Glutamatergic neuron (in vitro differentiated cells): ENCODE measurements at regions not wholly inside any gene's neighbourhood (a gene's known extent, or its start where the extent isn't known, plus 50 kb on each side); places are given as distances from the start of the nearest gene placed in this dataset.

Experiments
- DNase-seq: peaks from one replicate; pipeline ENCODE4 v3.0.0; 2022
- H3K27ac Mint-ChIP-seq: one replicate; pipeline ENCODE4 v1.8.0; 2020; ENCODE audit warnings: mild to moderate bottlenecking, mixed read lengths, inconsistent platforms; ENCODE audit not compliant: unreplicated experiment
- H3K27me3 Mint-ChIP-seq: one replicate; pipeline ENCODE4 v1.8.0; 2020; ENCODE audit warnings: mild to moderate bottlenecking, moderate library complexity, mixed read lengths, inconsistent platforms; ENCODE audit not compliant: unreplicated experiment
- H3K36me3 Mint-ChIP-seq: one replicate; pipeline ENCODE4 v1.8.0; 2020; ENCODE audit warnings: mild to moderate bottlenecking, mixed read lengths, inconsistent platforms; ENCODE audit not compliant: unreplicated experiment
- H3K4me1 Mint-ChIP-seq: one replicate; pipeline ENCODE4 v1.8.0; 2020; ENCODE audit warnings: mild to moderate bottlenecking, low read depth, mixed read lengths, inconsistent platforms; ENCODE audit not compliant: unreplicated experiment
- H3K4me3 Mint-ChIP-seq: one replicate; pipeline ENCODE4 v1.8.0; 2020; ENCODE audit warnings: mild to moderate bottlenecking, mixed read lengths, inconsistent platforms; ENCODE audit not compliant: unreplicated experiment
- H3K9me3 Mint-ChIP-seq: one replicate; pipeline ENCODE4 v1.8.0; 2020; ENCODE audit warnings: mild to moderate bottlenecking, moderate library complexity, mixed read lengths, inconsistent platforms; ENCODE audit not compliant: unreplicated experiment
- CTCF ChIP-seq: fragments of 200-600 bp; sonication (generic); IDR thresholded peaks from one replicate; pipeline ENCODE4 v1.5.0; 2021; ENCODE audit not compliant: partially characterized antibody, unreplicated experiment

- H3K9me3 Mint-ChIP-seq = no peaks in the 10 kb centered on the region
- H3K27ac Mint-ChIP-seq = no peak overlapping the region
- peaks cover 1% of the 10 kb centered on the region for H3K27me3 Mint-ChIP-seq
These were observed 180.5 kb downstream of the KITLG start for GRCh38 chr12:88399811-88400210.

GRCh38 chr12:88400302-88400701 is 180.0 kb downstream of the KITLG start:
- TF ChIP-seq CTCF = no peak
- DNase-seq = no peak
- Mint-ChIP-seq H3K9me3 (no peaks in the 10 kb centered on the region), H3K27me3 (peaks cover 1% of the 10 kb centered on the region), H3K4me3 (no peak overlapping the region), H3K4me1 (no peaks in the 10 kb centered on the region), H3K36me3 (no peaks in the 10 kb centered on the region), H3K27ac (no peak overlapping the region)

More at GRCh38 chr12:88399811-88400210, 180.5 kb downstream of the KITLG start:
- Mint-ChIP-seq H3K4me3 (no peak overlapping the region), H3K36me3 (no peaks in the 10 kb centered on the region), H3K4me1 (no peaks in the 10 kb centered on the region)
- TF ChIP-seq CTCF = no peak
- DNase-seq = no peak

GRCh38 chr12:88401155-88401554 is 179.1 kb downstream of the KITLG start:
- DNase-seq = no peak
- Mint-ChIP-seq H3K4me1 (no peaks in the 10 kb centered on the region), H3K9me3 (no peaks in the 10 kb centered on the region), H3K27ac (no peak overlapping the region), H3K27me3 (peaks cover 1% of the 10 kb centered on the region), H3K4me3 (no peak overlapping the region), H3K36me3 (no peaks in the 10 kb centered on the region)
- TF ChIP-seq CTCF = no peak

GRCh38 chr12:88406905-88407304 is 173.4 kb downstream of the KITLG start:
- no peaks in the 10 kb centered on the region for H3K4me1 Mint-ChIP-seq
- DNase-seq = no peak
- no peak overlapping the region for H3K4me3 Mint-ChIP-seq
- TF ChIP-seq CTCF = no peak
- no peaks in the 10 kb centered on the region for H3K9me3 Mint-ChIP-seq
- no peaks in the 10 kb centered on the region for H3K27me3 Mint-ChIP-seq
- no peaks in the 10 kb centered on the region for H3K36me3 Mint-ChIP-seq
- H3K27ac Mint-ChIP-seq = no peak overlapping the region

- no peak overlapping the region for H3K4me3 Mint-ChIP-seq
- H3K27me3 Mint-ChIP-seq = no peaks in the 10 kb centered on the region
- no peaks in the 10 kb centered on the region for H3K9me3 Mint-ChIP-seq
- no peak overlapping the region for H3K27ac Mint-ChIP-seq
- no peaks in the 10 kb centered on the region for H3K4me1 Mint-ChIP-seq
- H3K36me3 Mint-ChIP-seq = no peaks in the 10 kb centered on the region
- TF ChIP-seq CTCF = no peak
- DNase-seq = no peak
These were observed 171.4 kb downstream of the KITLG start for GRCh38 chr12:88408823-88409222.
